Vagina (tissue), 2 donors: ENCODE measurements at regions not wholly inside any gene's neighbourhood (a gene's known extent, or its start where the extent isn't known, plus 50 kb on each side); places are given as distances from the start of the nearest gene placed in this dataset.

Experiments used
- POLR2A ChIP-seq, 2 donors: fragments of 450-650 bp; IDR thresholded peaks; one replicate each; pipeline ENCODE4 v1.6.1; 2017; ENCODE audit warnings: antibody characterized with exemption in 2 of 2, mild to moderate bottlenecking in 2 of 2, moderate library complexity in 2 of 2
- POLR2AphosphoS5 ChIP-seq, 2 donors: sonication (generic); formaldehyde crosslinking; IDR thresholded peaks; one replicate each; pipeline ENCODE4 v1.9.0; 2017; ENCODE audit warnings: antibody characterized with exemption in 2 of 2, mild to moderate bottlenecking in 2 of 2, low read depth in 1 of 2; ENCODE audit not compliant: insufficient read depth in 1 of 2
- TF ChIP-seq, protein P1 (sequence below), 3 experiments: fragments of 450-650 bp in 2 of 3; fragments of 200-600 bp in 1 of 3; sonication (generic) in 1 of 3; IDR thresholded peaks; one replicate each; pipeline ENCODE4 v1.5.1; 2017 to 2019; ENCODE audit warnings: antibody characterized with exemption in 3 of 3, mild to moderate bottlenecking in 2 of 3, moderate library complexity in 2 of 3

DNA sequence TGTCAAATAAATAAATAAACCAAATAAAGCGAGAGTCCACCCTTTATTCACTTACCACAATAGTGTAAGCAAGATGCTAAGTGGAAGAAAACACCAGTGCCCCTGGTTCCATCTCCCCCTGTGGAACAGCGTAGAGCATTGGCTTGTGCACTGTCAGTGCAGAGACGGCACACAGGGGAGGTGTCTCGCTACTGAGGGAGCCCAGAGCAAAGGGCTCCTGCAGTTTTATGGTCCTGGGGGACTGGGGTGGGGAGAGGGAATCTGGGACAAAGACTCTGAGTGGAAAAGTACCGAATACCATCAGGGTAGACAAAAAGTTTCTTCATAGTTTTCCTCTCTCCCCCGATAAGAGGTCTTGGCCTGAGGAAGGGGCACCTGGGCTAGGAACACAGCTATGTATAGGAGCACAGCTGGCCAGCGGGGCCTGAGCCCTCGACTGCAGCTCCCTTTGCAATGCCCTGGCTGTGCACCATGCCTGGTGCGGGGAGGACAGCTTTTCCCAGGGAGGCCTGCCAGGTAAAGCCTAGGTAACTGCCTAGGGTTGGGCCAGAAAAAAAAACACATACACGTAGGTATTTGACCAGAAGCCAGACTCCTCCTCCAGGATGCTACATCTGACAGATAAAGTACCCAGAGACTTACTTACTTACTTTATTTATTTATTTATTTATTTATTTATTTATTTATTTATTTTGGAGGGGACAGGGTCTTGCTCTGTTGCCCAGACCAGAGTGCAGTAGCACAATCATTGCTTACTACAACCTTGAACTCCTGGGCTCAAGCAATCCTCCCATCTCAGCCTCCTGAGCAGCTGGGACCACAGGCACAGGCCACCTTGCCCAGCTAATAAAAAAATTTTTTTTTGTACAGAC lies 88.8 kb upstream of the KIF5B start:
- TF ChIP-seq POLR2A (IDR thresholded peaks at IDR 0.05) (no peak), POLR2AphosphoS5 (IDR thresholded peaks at IDR 0.05; ENCODE audit: insufficient read depth in 1 of 2, low read depth in 1 of 2) (no peak)
- TF ChIP-seq, protein P1, sequence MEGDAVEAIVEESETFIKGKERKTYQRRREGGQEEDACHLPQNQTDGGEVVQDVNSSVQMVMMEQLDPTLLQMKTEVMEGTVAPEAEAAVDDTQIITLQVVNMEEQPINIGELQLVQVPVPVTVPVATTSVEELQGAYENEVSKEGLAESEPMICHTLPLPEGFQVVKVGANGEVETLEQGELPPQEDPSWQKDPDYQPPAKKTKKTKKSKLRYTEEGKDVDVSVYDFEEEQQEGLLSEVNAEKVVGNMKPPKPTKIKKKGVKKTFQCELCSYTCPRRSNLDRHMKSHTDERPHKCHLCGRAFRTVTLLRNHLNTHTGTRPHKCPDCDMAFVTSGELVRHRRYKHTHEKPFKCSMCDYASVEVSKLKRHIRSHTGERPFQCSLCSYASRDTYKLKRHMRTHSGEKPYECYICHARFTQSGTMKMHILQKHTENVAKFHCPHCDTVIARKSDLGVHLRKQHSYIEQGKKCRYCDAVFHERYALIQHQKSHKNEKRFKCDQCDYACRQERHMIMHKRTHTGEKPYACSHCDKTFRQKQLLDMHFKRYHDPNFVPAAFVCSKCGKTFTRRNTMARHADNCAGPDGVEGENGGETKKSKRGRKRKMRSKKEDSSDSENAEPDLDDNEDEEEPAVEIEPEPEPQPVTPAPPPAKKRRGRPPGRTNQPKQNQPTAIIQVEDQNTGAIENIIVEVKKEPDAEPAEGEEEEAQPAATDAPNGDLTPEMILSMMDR (IDR thresholded peaks at IDR 0.05), result no peak
